ENCODE measurements at regions not wholly inside any gene's neighbourhood (a gene's known extent, or its start where the extent isn't known, plus 50 kb on each side); places are given as distances from the start of the nearest gene placed in this dataset.

GRCh38 chr4:175309041-175309440, 390.9 kb downstream of the ADAM29 start:
- H3K4me1 Mint-ChIP-seq = no peaks in the 10 kb centered on the region
- H3K9me3 ChIP-seq (ENCODE audit: control insufficient read depth, insufficient read depth, low read length) = no peaks in the 10 kb centered on the region
- ATAC-seq (no peak), DNase-seq (no peak)
- H3K27ac ChIP-seq (ENCODE audit: low read length) = no peak overlapping the region
- H3K4me1 ChIP-seq (ENCODE audit: control insufficient read depth, insufficient read depth, low read length) = no peaks in the 10 kb centered on the region
- WGBS (ENCODE audit: insufficient coverage) = 70% methylated on average over 2 of the region's 3 CpGs
- H3K27me3 ChIP-seq (ENCODE audit: control insufficient read depth, insufficient read depth, low read length) = no peaks in the 10 kb centered on the region
- H3K36me3 ChIP-seq (ENCODE audit: control insufficient read depth, insufficient read depth, low read length) = no peaks in the 10 kb centered on the region
- H3K27me3 Mint-ChIP-seq (ENCODE audit: low read depth in 2 of 2) = no peaks in the 10 kb centered on the region
- no peaks in the 10 kb centered on the region for H3K36me3 Mint-ChIP-seq
- intact Hi-C loops (cut with micrococcal nuclease) = no loop called here
- H3K27ac Mint-ChIP-seq = no peak overlapping the region
- no peak overlapping the region for H3K4me3 Mint-ChIP-seq
- no peak for TF ChIP-seq CTCF (IDR thresholded peaks at IDR 0.05)
- no peak overlapping the region for H3K4me3 ChIP-seq (ENCODE audit: low read length)
- peaks cover 8 to 19% of the 10 kb centered on the region in 2 donors for H3K9me3 Mint-ChIP-seq

GRCh38 chr4:175325230-175325629, 407.1 kb downstream of the ADAM29 start:
- intact Hi-C loops (cut with micrococcal nuclease) = no loop called here
- no peak overlapping the region for H3K4me3 ChIP-seq (ENCODE audit: low read length)
- H3K9me3 ChIP-seq (ENCODE audit: control insufficient read depth, insufficient read depth, low read length) = no peaks in the 10 kb centered on the region
- H3K27ac ChIP-seq (ENCODE audit: low read length) = no peak overlapping the region
- H3K36me3 ChIP-seq (ENCODE audit: control insufficient read depth, insufficient read depth, low read length) = no peaks in the 10 kb centered on the region
- H3K4me1 Mint-ChIP-seq = no peaks in the 10 kb centered on the region
- TF ChIP-seq CTCF (IDR thresholded peaks at IDR 0.05) = no peak
- H3K27ac Mint-ChIP-seq = no peak overlapping the region
- H3K9me3 Mint-ChIP-seq = peaks cover 14 to 21% of the 10 kb centered on the region in 2 donors
- H3K4me3 Mint-ChIP-seq = no peak overlapping the region
- H3K27me3 Mint-ChIP-seq (ENCODE audit: low read depth in 2 of 2) = no peaks in the 10 kb centered on the region
- DNase-seq (no peak), ATAC-seq (no peak)
- H3K36me3 Mint-ChIP-seq = no peaks in the 10 kb centered on the region
- 98% methylated on average over 5 of the region's 5 CpGs for WGBS (ENCODE audit: insufficient coverage)
- H3K27me3 ChIP-seq (ENCODE audit: control insufficient read depth, insufficient read depth, low read length) = no peaks in the 10 kb centered on the region
- no peaks in the 10 kb centered on the region for H3K4me1 ChIP-seq (ENCODE audit: control insufficient read depth, insufficient read depth, low read length)

- Histone ChIP-seq H3K4me3 (ENCODE audit: low read length) (no peak overlapping the region), H3K4me1 (ENCODE audit: control insufficient read depth, insufficient read depth, low read length) (no peaks in the 10 kb centered on the region), H3K27me3 (ENCODE audit: control insufficient read depth, insufficient read depth, low read length) (no peaks in the 10 kb centered on the region), H3K36me3 (ENCODE audit: control insufficient read depth, insufficient read depth, low read length) (no peaks in the 10 kb centered on the region), H3K27ac (ENCODE audit: low read length) (no peak overlapping the region), H3K9me3 (ENCODE audit: control insufficient read depth, insufficient read depth, low read length) (no peaks in the 10 kb centered on the region)
- H3K4me1 Mint-ChIP-seq = no peaks in the 10 kb centered on the region
- H3K9me3 Mint-ChIP-seq = peaks cover 20 to 26% of the 10 kb centered on the region in 2 donors
- no peak overlapping the region for H3K4me3 Mint-ChIP-seq
- no peak for TF ChIP-seq CTCF (IDR thresholded peaks at IDR 0.05)
- intact Hi-C loops (cut with micrococcal nuclease) = no loop called here
- H3K36me3 Mint-ChIP-seq = no peaks in the 10 kb centered on the region
- ATAC-seq (no peak), DNase-seq (no peak)
- H3K27ac Mint-ChIP-seq = no peak overlapping the region
- WGBS (ENCODE audit: insufficient coverage) = 90% methylated on average over 3 of the region's 3 CpGs
- no peaks in the 10 kb centered on the region for H3K27me3 Mint-ChIP-seq (ENCODE audit: low read depth in 2 of 2)
These were observed 408.6 kb downstream of the ADAM29 start for GRCh38 chr4:175326796-175327195.

GRCh38 chr4:175330236-175330635, 412.1 kb downstream of the ADAM29 start:
- no peaks in the 10 kb centered on the region for H3K27me3 ChIP-seq (ENCODE audit: control insufficient read depth, insufficient read depth, low read length)
- no peaks in the 10 kb centered on the region for H3K27me3 Mint-ChIP-seq (ENCODE audit: low read depth in 2 of 2)
- no peak for ATAC-seq
- H3K9me3 ChIP-seq (ENCODE audit: control insufficient read depth, insufficient read depth, low read length) = no peaks in the 10 kb centered on the region
- H3K36me3 Mint-ChIP-seq = no peaks in the 10 kb centered on the region
- WGBS (ENCODE audit: insufficient coverage) = 100% methylated on average over 2 of the region's 2 CpGs
- DNase-seq = no peak
- H3K27ac ChIP-seq (ENCODE audit: low read length) = no peak overlapping the region
- no peak overlapping the region for H3K4me3 Mint-ChIP-seq
- H3K27ac Mint-ChIP-seq = no peak overlapping the region
- H3K36me3 ChIP-seq (ENCODE audit: control insufficient read depth, insufficient read depth, low read length) = no peaks in the 10 kb centered on the region
- peaks cover 17 to 19% of the 10 kb centered on the region in 2 donors for H3K9me3 Mint-ChIP-seq
- H3K4me1 Mint-ChIP-seq = no peaks in the 10 kb centered on the region
- no peak for TF ChIP-seq CTCF (IDR thresholded peaks at IDR 0.05)
- H3K4me3 ChIP-seq (ENCODE audit: low read length) = no peak overlapping the region
- no peaks in the 10 kb centered on the region for H3K4me1 ChIP-seq (ENCODE audit: control insufficient read depth, insufficient read depth, low read length)
- intact Hi-C loops (cut with micrococcal nuclease) = no loop called here

All from natural killer cell (primary cell).